ENCODE measurements at regions not wholly inside any gene's neighbourhood (a gene's known extent, or its start where the extent isn't known, plus 50 kb on each side); places are given as distances from the start of the nearest gene placed in this dataset.
"Not testable (repeated sequence)": the region's sequence is repeated elsewhere in the genome, so short reads cannot be mapped to it uniquely, and the experiment has no call there.

DNA sequence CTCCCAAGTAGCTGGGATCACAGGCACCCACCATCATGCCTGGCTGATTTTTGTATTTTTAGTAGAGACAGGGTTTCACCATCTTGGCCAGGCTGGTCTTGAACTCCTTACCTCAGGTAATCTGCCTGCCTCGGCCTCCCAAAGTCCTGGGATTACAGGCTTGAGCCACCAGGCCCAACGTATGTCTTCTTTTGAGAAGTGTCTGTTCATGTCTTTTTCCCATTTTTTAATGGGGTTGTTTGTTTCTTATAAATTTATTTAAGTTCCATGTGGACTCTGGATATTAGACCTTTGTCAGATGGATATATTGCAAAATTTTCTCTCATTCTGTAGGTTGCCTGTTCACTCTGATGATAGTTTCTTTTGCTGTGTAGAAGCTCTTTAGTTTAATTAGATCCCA lies 61.3 kb downstream of the CHST2 start:
- not testable (repeated sequence) for TF ChIP-seq EP300, POLR2AphosphoS5 (IDR thresholded peaks at IDR 0.05)
- TF ChIP-seq, protein P1, sequence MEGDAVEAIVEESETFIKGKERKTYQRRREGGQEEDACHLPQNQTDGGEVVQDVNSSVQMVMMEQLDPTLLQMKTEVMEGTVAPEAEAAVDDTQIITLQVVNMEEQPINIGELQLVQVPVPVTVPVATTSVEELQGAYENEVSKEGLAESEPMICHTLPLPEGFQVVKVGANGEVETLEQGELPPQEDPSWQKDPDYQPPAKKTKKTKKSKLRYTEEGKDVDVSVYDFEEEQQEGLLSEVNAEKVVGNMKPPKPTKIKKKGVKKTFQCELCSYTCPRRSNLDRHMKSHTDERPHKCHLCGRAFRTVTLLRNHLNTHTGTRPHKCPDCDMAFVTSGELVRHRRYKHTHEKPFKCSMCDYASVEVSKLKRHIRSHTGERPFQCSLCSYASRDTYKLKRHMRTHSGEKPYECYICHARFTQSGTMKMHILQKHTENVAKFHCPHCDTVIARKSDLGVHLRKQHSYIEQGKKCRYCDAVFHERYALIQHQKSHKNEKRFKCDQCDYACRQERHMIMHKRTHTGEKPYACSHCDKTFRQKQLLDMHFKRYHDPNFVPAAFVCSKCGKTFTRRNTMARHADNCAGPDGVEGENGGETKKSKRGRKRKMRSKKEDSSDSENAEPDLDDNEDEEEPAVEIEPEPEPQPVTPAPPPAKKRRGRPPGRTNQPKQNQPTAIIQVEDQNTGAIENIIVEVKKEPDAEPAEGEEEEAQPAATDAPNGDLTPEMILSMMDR (IDR thresholded peaks at IDR 0.05) = not testable (repeated sequence)
